OCI-LY1 (cell line): ENCODE measurements at regions not wholly inside any gene's neighbourhood (a gene's known extent, or its start where the extent isn't known, plus 50 kb on each side); places are given as distances from the start of the nearest gene placed in this dataset.

Experiments
- EZH2 ChIP-seq: fragments of 200-600 bp; sonication (generic), shearing (Covaris generic); IDR thresholded peaks from 2 replicates; pipeline ENCODE4 v1.8.0; 2017; ENCODE audit warnings: borderline replicate concordance, mixed run types, mild to moderate bottlenecking, antibody characterized with exemption, low read length, moderate library complexity, mixed read lengths
- TF ChIP-seq, protein P1 (sequence below): fragments of 200-600 bp; sonication (generic), shearing (Covaris generic); IDR thresholded peaks from 2 replicates; pipeline ENCODE4 v1.5.1; 2017; ENCODE audit warnings: mild to moderate bottlenecking, antibody characterized with exemption, low read length, moderate library complexity, mixed read lengths

DNA sequence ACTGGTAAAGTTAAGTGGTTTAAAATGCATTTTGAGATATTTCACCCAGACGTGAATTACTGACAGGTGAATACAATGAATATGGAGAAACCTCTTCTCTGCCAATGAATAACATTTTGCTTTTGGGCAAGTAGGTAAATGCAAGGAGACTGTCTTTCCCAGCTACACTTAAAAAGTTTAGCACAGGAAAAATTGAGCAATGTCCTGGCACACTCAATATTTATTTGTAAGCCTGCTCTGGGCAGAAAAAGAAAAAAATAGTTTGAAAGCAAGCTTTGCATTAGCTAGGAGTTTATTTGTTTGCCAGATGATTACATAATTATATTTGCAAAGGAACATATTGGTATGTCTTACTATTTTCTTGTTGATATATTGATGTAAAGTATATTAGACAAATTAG, 624.2 kb downstream of the ACTR3B start:
- TF ChIP-seq, protein P1, sequence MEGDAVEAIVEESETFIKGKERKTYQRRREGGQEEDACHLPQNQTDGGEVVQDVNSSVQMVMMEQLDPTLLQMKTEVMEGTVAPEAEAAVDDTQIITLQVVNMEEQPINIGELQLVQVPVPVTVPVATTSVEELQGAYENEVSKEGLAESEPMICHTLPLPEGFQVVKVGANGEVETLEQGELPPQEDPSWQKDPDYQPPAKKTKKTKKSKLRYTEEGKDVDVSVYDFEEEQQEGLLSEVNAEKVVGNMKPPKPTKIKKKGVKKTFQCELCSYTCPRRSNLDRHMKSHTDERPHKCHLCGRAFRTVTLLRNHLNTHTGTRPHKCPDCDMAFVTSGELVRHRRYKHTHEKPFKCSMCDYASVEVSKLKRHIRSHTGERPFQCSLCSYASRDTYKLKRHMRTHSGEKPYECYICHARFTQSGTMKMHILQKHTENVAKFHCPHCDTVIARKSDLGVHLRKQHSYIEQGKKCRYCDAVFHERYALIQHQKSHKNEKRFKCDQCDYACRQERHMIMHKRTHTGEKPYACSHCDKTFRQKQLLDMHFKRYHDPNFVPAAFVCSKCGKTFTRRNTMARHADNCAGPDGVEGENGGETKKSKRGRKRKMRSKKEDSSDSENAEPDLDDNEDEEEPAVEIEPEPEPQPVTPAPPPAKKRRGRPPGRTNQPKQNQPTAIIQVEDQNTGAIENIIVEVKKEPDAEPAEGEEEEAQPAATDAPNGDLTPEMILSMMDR: no peak
- no peak for TF ChIP-seq EZH2
